Right hindlimb (tissue), 1 donor: ENCODE measurements at regions not wholly inside any gene's neighbourhood (a gene's known extent, or its start where the extent isn't known, plus 50 kb on each side); places are given as distances from the start of the nearest gene placed in this dataset.
"Not testable (repeated sequence)": the region's sequence is repeated elsewhere in the genome, so short reads cannot be mapped to it uniquely, and the experiment has no call there.

ENCODE experiments used
- DNase-seq: peaks from one replicate; pipeline ENCODE4 v3.0.0-alpha.2; 2018

DNA sequence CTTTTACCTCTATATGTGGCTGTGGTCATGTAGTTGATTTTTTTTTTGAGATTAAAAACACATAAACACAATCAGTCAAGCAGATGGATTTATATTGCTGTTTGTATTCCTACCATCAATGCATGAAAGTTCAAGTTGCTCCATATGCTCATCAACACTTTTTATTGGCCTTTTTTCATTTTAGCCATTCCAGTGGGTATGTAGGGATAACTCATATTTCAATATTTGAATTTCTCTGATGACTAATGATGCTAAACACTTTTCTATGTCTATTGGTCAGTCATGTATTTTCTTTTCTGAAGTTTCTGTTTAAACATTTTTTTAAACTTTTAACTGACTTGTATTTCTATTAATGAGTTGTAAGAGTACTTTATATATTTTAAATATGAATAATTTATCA is 445.4 kb upstream of the RGMB start:
- DNase-seq = no peak

DNA sequence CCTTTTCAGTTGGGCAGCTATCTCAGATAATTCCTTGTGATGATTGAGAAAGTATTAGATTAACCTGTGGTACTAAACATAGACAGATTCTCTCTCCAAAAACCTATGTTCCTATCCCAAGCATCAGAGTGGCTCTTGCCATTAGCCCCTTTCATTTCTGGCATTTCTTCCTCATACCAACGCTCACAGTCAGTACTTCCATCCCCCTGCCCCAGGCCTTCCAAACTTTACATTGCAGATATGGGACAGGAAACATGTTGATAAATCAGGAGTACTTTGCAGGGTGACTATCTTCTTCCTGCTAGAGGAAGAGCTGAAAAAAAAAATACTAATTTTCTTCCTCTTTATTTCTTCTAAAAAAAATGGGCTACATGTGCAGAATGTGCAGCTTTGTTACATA is 442.6 kb upstream of the RGMB start:
- DNase-seq = no peak

DNA sequence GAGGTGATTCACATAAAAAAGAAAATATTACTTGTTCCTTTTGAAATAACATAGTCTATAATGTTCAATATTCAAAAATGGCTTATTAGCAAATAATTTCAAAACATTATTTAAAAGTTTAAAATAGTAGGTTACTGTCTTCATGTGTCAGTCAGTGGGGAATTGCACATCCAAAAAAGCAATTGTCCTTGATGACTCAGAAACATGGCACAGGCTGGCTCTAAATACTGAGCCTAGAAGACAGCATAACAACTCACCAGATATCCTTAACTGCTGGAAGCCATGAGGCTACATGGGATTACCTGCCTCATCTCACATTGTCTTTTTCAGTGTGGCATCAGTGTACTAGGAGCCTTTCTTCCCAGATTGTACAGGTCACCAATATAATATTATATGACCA is 439.5 kb upstream of the RGMB start:
- DNase-seq = no peak

DNA sequence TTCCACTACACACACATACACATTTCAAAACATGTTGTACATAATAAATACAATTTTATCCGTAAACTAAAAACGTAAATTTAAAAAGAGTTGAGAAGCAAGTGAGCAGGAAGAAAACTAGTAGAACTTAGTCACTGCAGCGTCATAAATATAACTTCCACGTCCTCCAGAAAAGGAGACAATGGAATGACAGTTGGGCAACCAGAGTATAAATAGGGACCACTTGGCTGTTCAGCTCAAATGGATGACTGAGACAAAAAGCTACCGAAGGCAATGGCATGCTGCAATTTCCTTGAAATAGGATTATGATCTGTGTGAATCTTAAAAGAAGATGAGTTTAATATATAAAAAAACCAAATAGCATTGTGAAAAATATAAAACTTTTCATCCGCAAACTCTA is 438.5 kb upstream of the RGMB start:
- no peak for DNase-seq

DNA sequence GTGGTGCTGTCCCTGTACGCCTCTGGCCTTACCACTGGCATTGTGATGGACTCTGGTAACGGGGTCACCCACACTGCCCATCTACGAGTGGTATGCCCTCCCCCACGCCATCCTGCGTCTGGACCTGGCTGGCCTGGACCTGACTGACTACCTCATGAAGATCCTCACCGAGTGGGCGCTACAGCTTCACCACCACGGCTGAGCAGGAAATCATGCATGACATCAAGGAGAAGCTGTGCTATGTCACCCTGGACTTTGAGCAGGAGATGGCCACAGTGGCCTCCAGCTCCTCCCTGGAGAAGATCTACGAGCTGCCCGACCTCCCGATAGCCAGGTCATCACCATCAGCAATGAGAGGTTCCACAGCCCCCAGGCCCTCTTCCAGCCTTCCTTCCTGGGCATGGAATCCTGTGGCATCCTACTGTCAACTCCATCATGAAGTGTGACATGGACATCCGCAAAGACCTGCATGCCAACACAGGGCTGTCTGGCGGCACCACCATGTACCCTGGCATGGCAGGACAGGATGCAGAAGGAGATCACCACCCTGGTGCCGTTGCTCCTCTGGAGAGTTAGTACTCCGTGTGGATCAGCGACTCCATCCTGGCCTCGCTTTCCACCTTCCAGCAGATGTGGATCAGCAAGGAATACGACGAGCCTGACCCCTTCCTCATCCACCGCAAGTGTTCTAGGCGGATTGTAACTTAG is 434.2 kb upstream of the RGMB start:
- no peak for DNase-seq

DNA sequence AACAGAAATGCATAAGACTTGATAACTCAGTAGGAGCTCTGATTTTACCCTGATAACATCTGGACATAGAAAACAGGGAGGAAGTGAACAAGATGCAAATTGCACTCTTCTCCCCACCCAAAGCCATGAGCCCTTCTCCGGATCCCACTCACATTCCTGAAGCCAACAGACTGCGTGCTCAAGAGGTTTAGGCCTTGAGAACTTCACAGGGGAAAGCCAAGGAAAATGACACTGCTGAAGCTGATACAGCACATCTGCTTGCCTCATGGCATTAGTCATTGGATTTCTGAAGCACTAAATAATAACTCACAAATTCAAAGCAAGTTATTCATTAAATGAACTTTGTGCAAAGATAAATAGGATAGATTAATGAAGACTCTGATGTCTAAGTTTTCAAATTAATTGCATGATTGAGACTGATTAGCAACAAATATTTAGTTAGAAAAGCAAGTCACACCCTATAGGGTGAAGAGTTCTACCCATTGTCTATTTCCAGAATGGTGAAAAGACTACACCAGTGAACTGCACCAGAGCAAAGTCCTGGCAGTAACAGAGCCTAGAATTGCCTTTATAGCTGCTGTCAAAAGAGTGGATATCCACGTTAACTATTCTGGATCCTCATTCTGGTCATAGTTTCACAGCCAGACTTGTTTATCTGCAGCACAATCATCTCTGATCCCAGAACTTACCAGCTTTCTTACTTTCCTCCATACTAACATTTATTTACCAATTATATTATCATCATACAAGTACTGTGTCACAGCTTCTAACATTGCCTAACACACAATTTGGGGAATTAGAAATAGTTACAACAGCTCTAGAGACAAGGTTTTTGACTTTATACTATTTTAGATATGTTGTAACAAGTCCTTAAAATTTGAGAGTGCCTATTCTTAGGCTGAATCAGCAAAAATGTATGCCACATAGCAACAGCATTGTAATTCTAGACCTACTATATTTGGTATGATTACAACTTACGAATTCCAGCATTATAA is 432.1 kb upstream of the RGMB start:
- DNase-seq = no peak

DNA sequence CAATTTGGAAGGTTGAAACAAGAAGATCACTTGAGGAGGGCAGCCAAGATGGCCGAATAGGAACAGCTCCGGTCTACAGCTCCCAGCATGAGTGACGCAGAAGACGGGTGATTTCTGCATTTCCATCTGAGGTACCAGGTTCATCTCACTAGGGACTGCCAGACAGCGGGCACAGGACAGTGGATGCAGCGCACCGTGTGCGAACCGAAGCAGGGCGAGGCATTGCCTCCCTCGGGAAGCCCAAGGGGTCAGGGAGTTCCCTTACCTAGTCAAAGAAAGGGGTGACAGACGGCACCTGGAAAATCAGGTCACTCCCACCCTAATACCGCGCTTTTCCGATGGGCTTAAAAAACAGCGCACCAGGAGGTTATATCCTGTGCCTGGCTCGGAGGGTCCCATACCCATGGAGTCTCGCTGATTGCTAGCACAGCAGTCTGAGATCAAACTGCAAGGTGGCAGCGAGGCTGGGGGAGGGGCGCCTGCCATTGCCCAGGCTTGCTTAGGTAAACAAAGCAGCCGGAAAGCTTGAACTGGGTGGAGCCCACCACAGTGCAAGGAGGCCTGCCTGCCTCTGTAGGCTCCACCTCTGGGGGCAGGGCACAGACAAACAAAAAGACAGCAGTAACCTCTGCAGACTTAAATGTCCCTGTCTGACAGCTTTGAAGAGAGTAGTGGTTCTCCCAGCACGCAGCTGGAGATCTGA is 430.4 kb upstream of the RGMB start:
- not testable (repeated sequence) for DNase-seq

DNA sequence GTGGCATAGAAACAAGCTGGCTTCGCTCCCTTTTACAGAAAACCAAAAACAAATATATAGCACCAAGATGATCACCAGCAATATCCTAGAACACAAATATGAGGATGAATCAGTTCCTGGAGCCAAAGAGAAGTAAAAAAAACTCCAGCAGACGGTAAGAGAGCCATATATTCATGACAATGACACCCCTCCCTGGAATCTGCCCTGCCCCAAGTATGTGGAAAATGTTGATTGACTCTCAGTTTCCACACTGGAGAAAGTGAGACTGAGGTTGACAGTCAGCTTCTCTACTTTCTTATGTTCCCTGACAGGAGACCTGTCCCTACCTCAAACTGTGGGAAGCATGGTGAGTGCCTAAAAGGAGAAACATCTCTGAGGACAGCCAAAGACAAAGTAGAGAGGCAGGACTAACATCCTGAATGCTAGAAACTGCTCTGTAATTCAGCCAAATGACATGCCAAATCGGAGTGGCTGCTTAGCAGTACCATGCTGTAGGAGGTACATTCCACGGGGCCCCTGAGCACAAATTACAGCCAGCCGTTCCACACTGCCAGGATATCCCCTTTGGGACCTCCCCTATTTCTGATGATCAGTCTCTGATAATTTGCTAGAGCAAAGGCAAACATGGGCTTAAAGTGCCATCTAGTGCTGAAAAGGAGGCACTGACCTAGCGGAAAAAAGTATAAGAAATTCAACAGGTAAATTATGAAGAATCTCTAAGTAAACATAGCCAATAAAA is 424.0 kb upstream of the RGMB start:
- DNase-seq = no peak

DNA sequence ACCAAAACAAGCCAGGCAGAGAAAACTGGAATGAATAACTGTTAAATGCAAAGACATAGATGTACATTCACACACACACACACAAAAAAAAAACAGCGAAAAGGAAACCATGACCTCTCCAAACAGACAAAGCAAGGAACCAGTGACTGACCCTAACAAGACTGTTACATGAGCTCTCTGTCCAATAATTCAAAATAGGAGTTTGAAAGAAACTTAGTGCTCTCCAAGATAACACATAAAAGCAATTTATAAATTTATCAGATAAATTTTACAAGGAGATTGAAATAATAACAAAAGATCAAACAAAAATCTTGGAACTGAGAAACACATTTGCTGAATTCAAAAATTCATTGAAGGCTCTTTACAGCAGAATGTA is 423.5 kb upstream of the RGMB start:
- no peak for DNase-seq

DNA sequence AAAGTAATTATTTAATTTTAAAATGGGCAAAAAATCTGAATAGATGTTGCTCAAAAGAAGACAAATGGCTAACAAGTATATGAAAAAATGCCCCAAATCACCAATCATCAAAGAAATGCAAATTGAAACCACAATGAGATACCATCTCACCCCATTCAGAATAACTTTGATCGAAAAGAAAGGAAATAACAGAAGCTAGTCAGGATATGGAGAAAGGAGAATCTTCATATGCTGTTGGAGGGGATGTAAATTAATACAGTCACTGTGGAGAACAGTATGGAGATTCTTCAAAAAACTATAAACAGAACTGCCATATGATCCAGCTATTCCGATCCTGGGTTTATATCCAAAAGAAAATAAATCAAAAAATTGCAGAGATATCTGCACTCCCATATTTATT is 418.5 kb upstream of the RGMB start:
- no peak for DNase-seq

DNA sequence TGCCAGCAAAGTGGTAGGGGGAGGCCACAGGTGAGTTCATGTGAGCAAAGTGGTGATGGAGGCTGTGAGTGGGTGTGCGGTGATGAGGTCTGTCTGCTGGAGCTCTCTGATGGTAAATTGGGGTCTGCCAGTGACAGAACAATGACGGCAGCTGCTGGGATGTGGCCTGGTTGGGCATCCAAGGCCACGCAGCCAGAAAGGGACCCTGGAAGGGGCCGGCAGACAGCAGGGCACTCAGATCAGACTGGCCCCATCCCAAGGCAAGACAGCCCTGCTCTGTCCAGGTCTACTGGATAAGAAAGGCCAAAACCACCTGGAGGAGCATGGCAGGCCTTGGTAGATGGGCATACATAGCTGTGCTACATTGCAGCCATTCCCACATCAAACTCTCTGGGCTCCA is 412.9 kb upstream of the RGMB start:
- DNase-seq = no peak

DNA sequence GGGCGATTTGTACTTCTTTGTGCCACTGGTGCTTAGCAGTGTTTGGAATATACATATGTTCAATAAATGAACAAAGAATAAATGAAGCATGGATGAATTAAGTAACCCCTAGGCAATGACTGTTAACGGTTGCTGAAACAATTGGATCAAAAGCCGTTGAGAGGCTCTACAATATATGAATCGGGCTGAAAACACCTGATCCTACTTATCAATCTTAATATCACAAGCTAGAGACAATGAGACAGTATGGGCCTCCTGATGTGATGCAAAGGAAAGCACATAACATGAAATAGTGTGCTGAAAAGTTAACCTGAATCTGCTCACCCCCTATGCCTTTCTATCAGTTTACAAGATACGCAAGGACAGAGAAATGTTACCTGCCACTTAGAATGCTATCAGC is 410.3 kb upstream of the RGMB start:
- no peak for DNase-seq

DNA sequence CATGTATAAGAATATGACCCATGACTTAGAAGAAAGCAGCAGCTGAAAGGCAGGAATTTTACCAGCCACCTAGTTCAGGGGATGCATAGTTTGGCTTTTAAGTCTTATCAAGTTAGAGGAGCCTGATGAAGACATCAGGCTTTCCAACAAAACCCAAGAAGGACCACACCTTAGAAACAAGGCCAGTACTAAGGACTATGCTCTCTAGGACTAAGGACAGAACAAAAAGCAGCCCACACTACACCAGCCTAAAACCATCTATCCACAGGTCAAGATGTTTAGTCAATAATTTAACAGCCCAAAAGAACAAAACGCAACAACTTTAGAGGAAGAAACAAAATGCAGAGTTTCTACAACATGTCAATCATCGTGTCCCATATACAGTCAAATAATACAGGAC is 408.9 kb upstream of the RGMB start:
- DNase-seq = no peak

DNA sequence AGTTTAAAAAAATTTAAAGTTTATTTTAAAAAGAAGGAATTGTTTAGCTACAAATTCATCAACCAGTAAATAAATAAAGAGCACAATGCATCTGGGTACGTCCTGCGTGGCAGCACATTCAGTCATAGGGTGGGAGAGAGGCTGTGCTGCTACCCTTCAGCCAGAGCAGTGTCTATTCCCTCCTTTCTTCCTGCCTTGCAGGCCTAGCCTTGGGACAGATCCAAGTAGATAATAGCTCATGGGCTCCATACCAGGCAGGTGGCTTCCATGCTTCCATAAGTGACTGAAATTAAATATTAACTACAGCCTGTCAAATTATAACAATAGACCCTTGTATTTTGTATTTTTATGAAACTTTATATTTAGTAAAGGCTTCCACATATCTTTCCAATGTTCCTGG is 408.3 kb upstream of the RGMB start:
- no peak for DNase-seq

DNA sequence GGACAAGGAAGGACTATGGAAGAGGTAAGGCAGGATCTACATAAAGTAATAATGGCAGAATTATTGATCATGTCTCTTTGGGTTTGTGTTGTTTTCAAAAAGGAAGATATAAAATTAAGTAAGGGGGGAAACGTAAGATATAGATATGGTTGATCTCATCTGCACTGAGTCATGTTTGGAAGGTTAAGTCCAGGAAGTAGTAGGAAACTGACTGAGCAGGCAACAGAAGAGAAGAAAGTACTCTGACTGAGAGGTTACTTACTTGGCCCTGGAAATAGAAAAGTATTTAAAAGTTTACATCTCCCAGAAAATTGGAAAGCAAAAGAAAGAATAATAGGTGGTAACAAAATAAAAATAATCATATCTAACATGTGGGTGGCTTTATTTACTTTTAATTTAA is 405.3 kb upstream of the RGMB start:
- no peak for DNase-seq

DNA sequence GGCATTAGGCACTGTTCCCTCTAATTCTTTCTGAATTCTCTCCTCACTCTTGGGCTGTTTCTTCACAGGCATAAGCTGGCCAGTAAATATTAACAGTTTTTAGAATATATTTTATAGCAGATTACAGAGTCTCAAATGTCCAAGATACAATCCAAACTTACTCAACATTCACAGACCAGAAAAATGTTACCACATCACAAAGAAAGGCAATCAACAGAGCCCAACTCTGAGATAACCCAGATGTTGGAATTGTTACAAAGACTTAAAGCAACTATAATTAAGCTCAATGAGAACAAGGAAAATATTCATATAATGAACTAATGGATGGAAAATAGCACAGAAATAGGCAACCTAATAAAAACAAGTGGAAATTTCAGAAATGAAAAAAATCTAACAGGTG is 401.1 kb upstream of the RGMB start:
- no peak for DNase-seq

DNA sequence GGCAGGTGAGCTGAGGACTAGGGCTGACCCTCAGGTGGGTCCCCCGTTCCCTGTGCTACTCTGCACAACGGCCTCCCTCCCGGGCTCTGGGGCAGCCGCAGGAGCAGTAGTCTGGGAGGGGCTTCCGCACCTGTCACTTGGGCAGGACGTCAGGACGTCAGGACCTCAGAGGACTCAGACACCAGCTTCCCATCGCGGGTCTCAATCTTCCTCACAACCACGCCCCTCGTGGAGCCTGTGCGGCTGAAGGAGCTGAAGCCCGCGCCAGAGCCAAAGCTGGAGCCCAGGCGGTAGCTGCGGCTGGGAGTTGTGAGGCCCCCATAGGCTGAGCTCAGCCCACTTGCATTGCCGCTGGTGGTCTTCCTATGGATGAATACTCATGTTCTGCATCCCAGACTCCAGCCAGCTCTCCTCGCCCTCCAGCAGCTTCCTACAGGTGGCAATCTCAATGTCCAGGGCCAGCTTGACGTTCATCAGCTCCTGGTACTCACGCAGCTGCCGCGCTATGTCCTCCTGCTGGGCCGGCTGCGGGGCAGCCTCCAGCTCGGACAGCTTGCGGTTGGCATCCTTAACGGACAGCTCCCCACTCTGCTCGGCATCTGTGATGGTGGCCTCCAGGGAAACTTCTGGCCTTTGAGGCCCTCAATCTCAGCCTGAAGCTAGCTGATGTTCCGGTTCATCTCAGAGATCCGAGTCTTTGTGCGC is 381.4 kb upstream of the RGMB start:
- no peak for DNase-seq

DNA sequence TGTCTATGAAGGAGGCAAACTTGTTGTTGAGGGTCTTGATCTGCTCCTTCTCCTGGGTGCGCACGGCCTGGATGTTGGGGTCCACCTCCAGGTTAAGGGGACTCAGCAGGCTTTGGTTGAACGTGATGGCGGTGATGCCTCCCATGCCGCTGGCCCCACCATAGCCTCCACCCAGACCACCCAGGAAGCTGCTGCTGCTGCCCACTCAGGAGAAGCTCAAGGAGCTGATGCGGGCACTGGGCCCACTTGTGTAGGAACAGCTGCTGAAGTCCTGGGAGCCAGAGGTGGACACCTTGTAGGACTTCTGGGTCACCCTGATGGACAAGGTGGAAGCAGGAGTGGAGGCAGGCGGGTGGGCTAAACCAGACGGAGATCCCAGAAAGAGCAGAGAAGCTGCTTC is 380.3 kb upstream of the RGMB start:
- DNase-seq = not testable (repeated sequence)

DNA sequence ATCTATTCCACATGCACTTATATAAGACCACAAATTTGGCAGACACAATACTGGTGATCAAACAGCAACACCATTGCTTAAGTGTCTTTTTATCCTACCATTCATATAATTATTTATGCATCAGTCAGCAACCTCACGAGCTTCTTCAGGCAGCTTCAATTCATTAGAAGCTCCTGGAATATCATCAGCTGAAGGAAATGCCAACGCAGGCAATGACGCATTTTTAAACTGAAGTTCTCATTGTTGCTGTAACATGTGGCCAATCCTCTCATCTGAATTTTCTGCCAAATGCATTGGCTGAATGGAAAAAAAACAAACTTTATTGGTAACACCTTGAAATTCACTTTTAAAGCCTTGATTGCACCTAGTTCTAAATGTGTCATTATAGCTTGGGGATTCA is 376.4 kb upstream of the RGMB start:
- no peak for DNase-seq

DNA sequence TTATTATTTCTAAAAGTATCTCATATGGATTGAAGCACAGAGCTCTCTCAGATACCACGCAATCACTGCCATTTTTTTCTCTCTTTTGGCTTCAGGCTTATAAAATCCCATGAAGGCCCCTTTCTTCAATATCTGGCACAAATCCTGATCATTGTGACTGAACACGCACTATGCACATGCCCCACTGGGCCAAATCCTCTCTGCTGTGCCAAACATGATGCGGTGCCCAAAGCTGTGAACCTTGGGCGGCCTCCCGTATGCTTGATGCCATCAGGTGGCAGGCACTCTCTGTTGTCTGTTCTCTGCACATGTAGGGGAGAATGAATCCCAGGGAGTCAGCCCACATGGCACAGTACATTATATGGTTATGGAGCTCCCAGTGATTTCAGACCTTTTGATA is 375.0 kb upstream of the RGMB start:
- DNase-seq = no peak

DNA sequence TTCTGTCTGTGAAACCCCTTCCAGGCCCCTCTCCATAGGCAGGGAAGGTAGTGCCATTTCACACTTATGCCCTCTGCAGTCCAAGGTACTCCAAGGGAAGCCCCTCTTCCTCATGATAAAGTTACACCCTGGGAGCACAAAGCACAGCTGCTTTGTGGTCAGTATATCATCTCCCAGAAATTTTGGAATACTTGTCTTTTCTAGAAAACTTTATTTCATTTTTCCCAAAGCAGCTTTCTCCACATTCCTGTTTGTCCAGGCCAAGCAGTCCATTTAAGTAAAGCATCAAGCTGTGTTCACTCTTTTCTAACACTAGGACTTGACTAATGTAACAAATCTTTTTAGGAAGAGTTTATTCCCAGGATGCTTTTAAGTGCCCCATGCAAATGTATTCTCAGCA is 371.8 kb upstream of the RGMB start:
- DNase-seq = no peak

DNA sequence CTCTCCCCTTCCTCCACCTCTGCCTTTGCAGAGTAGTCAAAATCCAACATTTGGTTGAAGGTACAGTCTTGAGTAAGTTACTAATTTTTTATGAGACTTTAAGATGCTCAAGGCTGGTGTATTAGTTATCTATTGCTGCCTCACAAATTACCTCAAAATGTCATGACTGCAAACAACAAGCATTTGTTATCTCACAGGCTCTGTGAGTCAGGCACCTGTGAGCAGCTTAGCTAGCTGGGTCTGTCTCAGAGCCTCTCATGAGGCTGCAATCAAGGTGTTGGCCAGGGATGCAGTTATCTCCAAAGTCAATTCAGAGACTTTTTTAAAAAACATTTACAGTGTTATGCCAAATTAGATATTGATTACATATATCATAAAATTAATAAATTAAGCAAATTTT is 371.3 kb upstream of the RGMB start:
- no peak for DNase-seq
